B cell (primary cell): ENCODE measurements at regions not wholly inside any gene's neighbourhood (a gene's known extent, or its start where the extent isn't known, plus 50 kb on each side); places are given as distances from the start of the nearest gene placed in this dataset.

Experiments
- ATAC-seq: fragments of 200-7000 bp; cut with Tn5 transposase; one replicate; pipeline ENCODE4 v1.10.0; 2021; ENCODE audit warnings: low read depth, mild to moderate bottlenecking, moderate number of reproducible peaks, moderate library complexity
- CTCF ChIA-PET: fragments of 350-600 bp; sonication (Branson Sonifier 250); formaldehyde crosslinking; loops from one replicate; lab custom pipeline; 2021; ENCODE audit warnings: antibody characterized with exemption, inconsistent platforms; lab: Charles Lee
- POLR2A ChIA-PET: fragments of 350-600 bp; sonication (Branson Sonifier 250); formaldehyde crosslinking; loops from one replicate; lab custom pipeline; 2021; ENCODE audit warnings: antibody characterized with exemption; lab: Charles Lee
- DNase-seq: peaks from one replicate; pipeline ENCODE4 v3.0.0; 2013
- H2AFZ ChIP-seq: 2 replicates; pipeline ENCODE4 v1.6.1; 2012; ENCODE audit warnings: mild to moderate bottlenecking, low read depth, low read length; ENCODE audit not compliant: insufficient read depth, poor library complexity, severe bottlenecking
- H3K27ac ChIP-seq, 2 donors: 1 replicate in 1 of 2; 2 replicates in 1 of 2; pipeline ENCODE4 v1.5.1; 2012 to 2013; ENCODE audit warnings: low read length in 2 of 2, mild to moderate bottlenecking in 2 of 2, moderate library complexity in 1 of 2
- H3K27me3 ChIP-seq, 4 experiments: fragments of 200-600 bp in 1 of 4; sonication (generic) in 1 of 4; replicated peaks in 1 of 4; 1 replicate in 2 of 4; 2 replicates in 2 of 4; pipeline versions ENCODE4 v1.6.1 to v1.7.0; 2013 to 2016; ENCODE audit warnings: low read length in 3 of 4, mild to moderate bottlenecking in 2 of 4, mixed read lengths in 1 of 4, moderate library complexity in 1 of 4; ENCODE audit not compliant: insufficient read depth in 4 of 4, control insufficient read depth in 3 of 4; ENCODE audit errors: control extremely low read depth in 1 of 4
- H3K36me3 ChIP-seq, 2 experiments: replicated peaks in 1 of 2; 1 replicate in 1 of 2; 2 replicates in 1 of 2; pipeline versions ENCODE4 v1.6.1 to v1.7.1; 2013; ENCODE audit warnings: low read length in 1 of 2; ENCODE audit not compliant: insufficient read depth in 2 of 2, control insufficient read depth in 1 of 2; ENCODE audit errors: control extremely low read depth in 1 of 2, extremely low read depth in 1 of 2
- H3K4me1 ChIP-seq, 2 donors: fragments of 200-600 bp in 1 of 2; sonication (generic) in 1 of 2; 1 replicate in 1 of 2; 2 replicates in 1 of 2; pipeline versions ENCODE4 v1.5.1 to v1.6.1; 2013 to 2017; ENCODE audit warnings: low read length in 2 of 2; ENCODE audit not compliant: control insufficient read depth in 2 of 2, insufficient read depth in 2 of 2
- H3K4me2 ChIP-seq: replicated peaks from 2 replicates; pipeline ENCODE3; 2012; ENCODE audit warnings: mild to moderate bottlenecking, low read depth, low read length; ENCODE audit not compliant: poor library complexity, severe bottlenecking
- H3K4me3 ChIP-seq, 5 experiments: fragments of 200-600 bp in 1 of 5; sonication (generic) in 1 of 5; 1 replicate in 3 of 5; 2 replicates in 2 of 5; pipeline versions ENCODE4 v1.5.1 to v1.7.0; 2011 to 2016; ENCODE audit warnings: low read length in 4 of 5, mild to moderate bottlenecking in 4 of 5, low read depth in 2 of 5, control low read depth in 1 of 5, moderate library complexity in 1 of 5; ENCODE audit not compliant: insufficient read depth in 1 of 5; ENCODE audit errors: control extremely low read depth in 1 of 5, extremely low read depth in 1 of 5
- H3K79me2 ChIP-seq: fragments of 200-600 bp; sonication (generic); one replicate; pipeline ENCODE4 v1.6.0; 2016; ENCODE audit warnings: low read length; ENCODE audit not compliant: control insufficient read depth, insufficient read depth
- H3K9ac ChIP-seq: fragments of 200-600 bp; sonication (generic); 2 replicates; pipeline ENCODE4 v1.6.1; 2017; ENCODE audit warnings: mild to moderate bottlenecking, low read length, moderate library complexity
- H3K9me3 ChIP-seq, 3 donors: one replicate each; pipeline versions ENCODE4 v1.6.1 to v1.7.1; 2013; ENCODE audit warnings: low read length in 2 of 3; ENCODE audit not compliant: control insufficient read depth in 2 of 3, insufficient read depth in 1 of 3; ENCODE audit errors: control extremely low read depth in 1 of 3
- H4K20me1 ChIP-seq: 2 replicates; pipeline ENCODE4 v1.6.0; 2012; ENCODE audit warnings: mild to moderate bottlenecking, low read length; ENCODE audit not compliant: insufficient read depth, control insufficient read depth, poor library complexity, severe bottlenecking
- H3K27ac Mint-ChIP-seq: one replicate; pipeline ENCODE4 v1.8.0; 2021; ENCODE audit warnings: mixed read lengths
- H3K27me3 Mint-ChIP-seq: one replicate; pipeline ENCODE4 v1.8.0; 2021; ENCODE audit warnings: mixed read lengths
- H3K4me1 Mint-ChIP-seq: one replicate; pipeline ENCODE4 v1.8.0; 2021; ENCODE audit warnings: mixed read lengths
- H3K4me3 Mint-ChIP-seq: one replicate; pipeline ENCODE4 v1.8.0; 2021; ENCODE audit warnings: mixed read lengths
- H3K9me3 Mint-ChIP-seq: one replicate; pipeline ENCODE4 v1.8.0; 2022; ENCODE audit warnings: mixed read lengths; ENCODE audit not compliant: insufficient read depth
- EZH2 ChIP-seq: IDR thresholded peaks from 2 replicates; pipeline ENCODE4 v1.6.1; 2012; ENCODE audit warnings: borderline replicate concordance, low read depth, mild to moderate bottlenecking, moderate library complexity, low read length; ENCODE audit not compliant: insufficient read depth, poor library complexity, severe bottlenecking
- WGBS: methylation state at CpG from one replicate; pipeline ENCODE4 v1.1.5; 2013; ENCODE audit warnings: missing lambda C conversion rate; ENCODE audit not compliant: insufficient coverage; 5-methylcytosine and 5-hydroxymethylcytosine counted together
- intact Hi-C: fragments of 100-400 bp; cut with micrococcal nuclease; formaldehyde crosslinking; loops from one replicate; pipeline ENCODE4 v1.10.0; 2022
- TF ChIP-seq, protein P1 (sequence below): fragments of 200-600 bp; IDR thresholded peaks from one replicate; pipeline ENCODE4 v1.8.0; 2022; ENCODE audit warnings: antibody characterized with exemption, mild to moderate bottlenecking

DNA sequence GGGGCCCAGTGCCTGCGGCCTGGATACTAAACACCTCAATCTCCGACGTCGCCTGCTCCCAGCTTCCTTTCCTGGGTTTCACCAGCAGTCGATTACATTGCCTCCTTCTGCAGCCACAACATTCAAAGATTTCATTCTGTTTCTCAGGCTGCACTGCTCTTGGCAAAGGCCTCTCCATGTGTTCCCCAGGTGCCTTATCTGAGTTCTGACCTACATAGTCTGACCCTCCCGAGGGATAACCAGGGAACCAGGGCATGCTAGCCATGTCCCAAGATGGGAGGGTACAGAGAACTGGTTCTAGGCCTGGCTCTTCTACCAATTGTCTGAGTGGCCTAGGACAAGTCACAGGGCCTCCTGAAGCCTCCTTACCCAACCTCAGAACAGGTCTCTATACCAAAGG is 62.2 kb upstream of the ACSL1 start:
- no peak overlapping the region for H3K27ac Mint-ChIP-seq
- intact Hi-C loops: no loop called here
- ATAC-seq (no peak), DNase-seq (no peak)
- no peaks in the 10 kb centered on the region for H3K9me3 Mint-ChIP-seq
- Histone ChIP-seq H3K27ac (no peak overlapping the region), H3K4me3 (no peak overlapping the region), H3K9me3 (no peaks in the 10 kb centered on the region), H4K20me1 (no peaks in the 10 kb centered on the region), H3K27me3 (peaks cover 0 to 4% (median 1%) of the 10 kb centered on the region in 4 experiments), H3K9ac (no peak overlapping the region), H3K36me3 (no peaks in the 10 kb centered on the region), H3K79me2 (no peaks in the 10 kb centered on the region), H2AFZ (no peak overlapping the region), H3K4me2 (no peak overlapping the region), H3K4me1 (no peaks in the 10 kb centered on the region)
- no peak for TF ChIP-seq EZH2
- TF ChIP-seq, protein P1, sequence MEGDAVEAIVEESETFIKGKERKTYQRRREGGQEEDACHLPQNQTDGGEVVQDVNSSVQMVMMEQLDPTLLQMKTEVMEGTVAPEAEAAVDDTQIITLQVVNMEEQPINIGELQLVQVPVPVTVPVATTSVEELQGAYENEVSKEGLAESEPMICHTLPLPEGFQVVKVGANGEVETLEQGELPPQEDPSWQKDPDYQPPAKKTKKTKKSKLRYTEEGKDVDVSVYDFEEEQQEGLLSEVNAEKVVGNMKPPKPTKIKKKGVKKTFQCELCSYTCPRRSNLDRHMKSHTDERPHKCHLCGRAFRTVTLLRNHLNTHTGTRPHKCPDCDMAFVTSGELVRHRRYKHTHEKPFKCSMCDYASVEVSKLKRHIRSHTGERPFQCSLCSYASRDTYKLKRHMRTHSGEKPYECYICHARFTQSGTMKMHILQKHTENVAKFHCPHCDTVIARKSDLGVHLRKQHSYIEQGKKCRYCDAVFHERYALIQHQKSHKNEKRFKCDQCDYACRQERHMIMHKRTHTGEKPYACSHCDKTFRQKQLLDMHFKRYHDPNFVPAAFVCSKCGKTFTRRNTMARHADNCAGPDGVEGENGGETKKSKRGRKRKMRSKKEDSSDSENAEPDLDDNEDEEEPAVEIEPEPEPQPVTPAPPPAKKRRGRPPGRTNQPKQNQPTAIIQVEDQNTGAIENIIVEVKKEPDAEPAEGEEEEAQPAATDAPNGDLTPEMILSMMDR: no peak
- peaks cover 4% of the 10 kb centered on the region for H3K27me3 Mint-ChIP-seq
- ChIA-PET POLR2A (no interaction called here), CTCF (no interaction called here)
- WGBS: 100% methylated on average over 5 of the region's 6 CpGs
- H3K4me3 Mint-ChIP-seq: no peak overlapping the region
- H3K4me1 Mint-ChIP-seq: peaks cover 7% of the 10 kb centered on the region

DNA sequence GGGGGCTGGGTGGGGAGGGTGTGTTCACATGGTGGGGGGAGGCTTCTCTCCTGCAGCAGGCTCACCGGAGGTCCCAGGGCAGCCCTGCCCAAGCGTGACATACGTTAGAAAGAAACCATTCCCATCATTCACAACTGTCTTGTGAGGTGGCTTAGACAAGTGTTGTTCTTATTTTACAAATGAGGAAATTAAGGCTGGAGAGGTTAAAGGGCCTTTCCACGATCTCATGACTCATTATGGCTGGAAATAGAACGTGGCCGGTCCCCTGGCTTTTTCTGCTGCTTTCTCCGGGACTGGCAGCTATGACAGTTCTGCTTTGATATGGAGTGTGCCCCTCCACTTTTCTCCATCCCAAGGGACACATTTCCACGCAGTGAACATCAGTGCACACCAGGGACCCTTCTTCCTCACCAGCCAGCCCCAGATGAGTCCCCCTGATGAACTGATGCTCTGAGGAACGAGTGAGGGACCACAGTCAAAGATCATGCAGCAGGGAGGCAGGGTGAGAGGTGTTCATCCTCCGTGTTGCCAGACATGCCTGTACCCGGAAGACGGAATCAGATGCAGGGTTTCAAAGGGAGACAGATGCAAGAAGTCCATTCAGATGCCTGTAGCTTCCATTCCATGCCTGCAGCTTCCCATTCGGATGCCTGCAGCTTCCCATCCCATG is 64.0 kb upstream of the ACSL1 start:
- ATAC-seq: peak; percentile 33
- H3K4me2 ChIP-seq: no peak overlapping the region
- POLR2A ChIA-PET: no interaction called here
- H3K4me1 ChIP-seq: no peaks in the 10 kb centered on the region
- no peak overlapping the region for H3K4me3 Mint-ChIP-seq
- H3K9ac ChIP-seq: no peak overlapping the region
- H3K4me1 Mint-ChIP-seq: peaks cover 7% of the 10 kb centered on the region
- H3K36me3 ChIP-seq: no peaks in the 10 kb centered on the region
- no peaks in the 10 kb centered on the region for H3K79me2 ChIP-seq
- 50% methylated on average over 8 of the region's 13 CpGs for WGBS
- H3K9me3 ChIP-seq: no peaks in the 10 kb centered on the region
- H2AFZ ChIP-seq: no peak overlapping the region
- no peak for DNase-seq
- H3K4me3 ChIP-seq: no peak overlapping the region
- no peak overlapping the region for H3K27ac ChIP-seq
- intact Hi-C loops: no loop called here
- H3K27me3 Mint-ChIP-seq: peaks cover 4% of the 10 kb centered on the region
- peaks cover 0 to 4% (median 1%) of the 10 kb centered on the region in 4 experiments for H3K27me3 ChIP-seq
- no peak for TF ChIP-seq EZH2
- TF ChIP-seq, protein P1: no peak
- H3K27ac Mint-ChIP-seq: no peak overlapping the region
- H3K9me3 Mint-ChIP-seq: no peaks in the 10 kb centered on the region
- CTCF ChIA-PET: no interaction called here
- no peaks in the 10 kb centered on the region for H4K20me1 ChIP-seq
